ENCODE measurements at regions not wholly inside any gene's neighbourhood (a gene's known extent, or its start where the extent isn't known, plus 50 kb on each side); places are given as distances from the start of the nearest gene placed in this dataset.

- POLR2A ChIA-PET = no interaction called here
- TF ChIP-seq ZNF223 (tag by site-specific recombination; IDR thresholded peaks at IDR 0.05) (no peak), ZNF391 (tag by site-specific recombination; IDR thresholded peaks at IDR 0.05; ENCODE audit: borderline replicate concordance, low read depth) (no peak), ZNF701 (tag by site-specific recombination; IDR thresholded peaks at IDR 0.05) (no peak), ZNF530 (tag by site-specific recombination; IDR thresholded peaks at IDR 0.05; ENCODE audit: low read depth) (no peak), ZNF529 (tag by site-specific recombination; IDR thresholded peaks at IDR 0.05; ENCODE audit: insufficient replicate concordance) (no peak), ZEB2 (tag by site-specific recombination; IDR thresholded peaks at IDR 0.05) (no peak), ZBTB10 (tag by site-specific recombination; IDR thresholded peaks at IDR 0.05) (no peak), ZNF645 (tag by site-specific recombination; IDR thresholded peaks at IDR 0.05) (no peak), ZFP41 (tag by site-specific recombination; IDR thresholded peaks at IDR 0.05; ENCODE audit: borderline replicate concordance) (no peak), ZNF426 (tag by site-specific recombination; IDR thresholded peaks at IDR 0.05) (no peak), ZNF639 (tag by site-specific recombination; IDR thresholded peaks at IDR 0.05) (no peak), ZNF501 (tag by site-specific recombination; IDR thresholded peaks at IDR 0.05) (no peak), ZNF18 (tag by site-specific recombination; IDR thresholded peaks at IDR 0.05) (no peak), ZNF132 (tag by site-specific recombination; IDR thresholded peaks at IDR 0.05; ENCODE audit: borderline replicate concordance) (no peak), ZNF777 (tag by site-specific recombination; IDR thresholded peaks at IDR 0.05; ENCODE audit: borderline replicate concordance) (no peak), ZNF768 (tag by site-specific recombination; IDR thresholded peaks at IDR 0.05) (no peak), ZNF155 (tag by site-specific recombination; IDR thresholded peaks at IDR 0.05) (no peak), KLF9 (tag by site-specific recombination; IDR thresholded peaks at IDR 0.05; ENCODE audit: low read depth) (no peak), ZBTB20 (tag by site-specific recombination; IDR thresholded peaks at IDR 0.05) (no peak)
- Histone ChIP-seq H3K27ac (ENCODE audit: extremely low read depth, low read depth, low read length) (no peak overlapping the region), H3K4me1 (ENCODE audit: control insufficient read depth, insufficient read depth, low read length) (no peaks in the 10 kb centered on the region), H3K36me3 (ENCODE audit: control insufficient read depth in 2 of 2, insufficient read depth in 1 of 2, low read length in 2 of 2) (no peaks in the 10 kb centered on the region), H3K4me3 (ENCODE audit: low read depth, low read length) (no peak overlapping the region), H3K9me3 (ENCODE audit: control insufficient read depth, insufficient read depth, low read depth, low read length) (no peaks in the 10 kb centered on the region)
- CTCF ChIA-PET = no interaction called here
Measured at GRCh38 chr7:68434857-68435256, 1163.4 kb upstream of the AUTS2 start.

GRCh38 chr7:68438016-68438415, 1160.3 kb upstream of the AUTS2 start:
- ChIA-PET POLR2A (no interaction called here), CTCF (no interaction called here)
- Histone ChIP-seq H3K27ac (ENCODE audit: extremely low read depth, low read depth, low read length) (no peak overlapping the region), H3K36me3 (ENCODE audit: control insufficient read depth in 2 of 2, insufficient read depth in 1 of 2, low read length in 2 of 2) (no peaks in the 10 kb centered on the region), H3K4me1 (ENCODE audit: control insufficient read depth, insufficient read depth, low read length) (no peaks in the 10 kb centered on the region), H3K9me3 (ENCODE audit: control insufficient read depth, insufficient read depth, low read depth, low read length) (no peaks in the 10 kb centered on the region), H3K4me3 (ENCODE audit: low read depth, low read length) (no peak overlapping the region)
- TF ChIP-seq ZNF670 (tag by site-specific recombination; IDR thresholded peaks at IDR 0.05; ENCODE audit: low read depth) (no peak), ZSCAN5A (tag by site-specific recombination; IDR thresholded peaks at IDR 0.05) (no peak), ZNF629 (tag by site-specific recombination; IDR thresholded peaks at IDR 0.05) (no peak)

All from HEK293 (cell line).